Gastrocnemius medialis (tissue), 4 donors: ENCODE measurements at regions not wholly inside any gene's neighbourhood (a gene's known extent, or its start where the extent isn't known, plus 50 kb on each side); places are given as distances from the start of the nearest gene placed in this dataset.

Source experiments
- ATAC-seq, 2 donors: fragments of 150-250 bp; one replicate each; pipeline ENCODE4 v1.9.1; 2016
- DNase-seq, 2 donors: peaks; one replicate each; pipeline ENCODE4 v3.0.0-alpha.2; 2019
- H3K27ac ChIP-seq, 4 donors: fragments of 200-600 bp; sonication (generic); 1 replicate in 1 of 4; 2 replicates in 3 of 4; pipeline ENCODE4 v1.5.1; 2016 to 2018; ENCODE audit warnings: mild to moderate bottlenecking in 2 of 4, moderate library complexity in 1 of 4
- H3K27me3 ChIP-seq, 3 donors: fragments of 200-600 bp; sonication (generic) in 2 of 3; 1 replicate in 1 of 3; 2 replicates in 2 of 3; pipeline versions ENCODE4 v1.5.1 to v1.6.0; 2016 to 2019; ENCODE audit warnings: mild to moderate bottlenecking in 1 of 3, moderate library complexity in 1 of 3
- H3K36me3 ChIP-seq, 2 donors: fragments of 200-600 bp; sonication (generic) in 1 of 2; one replicate each; pipeline ENCODE4 v1.5.1; 2017 to 2018
- H3K4me1 ChIP-seq, 2 donors: fragments of 200-600 bp; sonication (generic) in 1 of 2; one replicate each; pipeline ENCODE4 v1.5.1; 2016 to 2017; ENCODE audit warnings: mild to moderate bottlenecking in 2 of 2
- H3K4me3 ChIP-seq, 4 donors: fragments of 200-600 bp; sonication (generic) in 3 of 4; 1 replicate in 1 of 4; 2 replicates in 3 of 4; pipeline ENCODE4 v1.5.1; 2016 to 2019; ENCODE audit warnings: mild to moderate bottlenecking in 2 of 4
- H3K9me3 ChIP-seq, 3 donors: fragments of 200-600 bp; sonication (generic) in 2 of 3; 1 replicate in 1 of 3; 2 replicates in 2 of 3; pipeline ENCODE4 v1.5.1; 2016 to 2019
- POLR2A ChIP-seq, 2 donors: fragments of 450-650 bp; IDR thresholded peaks; one replicate each; pipeline ENCODE4 v1.6.1; 2017; ENCODE audit warnings: antibody characterized with exemption in 2 of 2, mild to moderate bottlenecking in 2 of 2, moderate library complexity in 2 of 2
- in situ Hi-C, 4 donors: fragments of 200-750 bp; cut with MboI; loops; one replicate each; pipeline versions ENCODE4 v1.15.0 to v1.8.0; 2017; ENCODE audit warnings: low sequenced_read_pairs in 4 of 4
- intact Hi-C: fragments of 100-400 bp; cut with DNase I; formaldehyde crosslinking; loops from one replicate; pipeline ENCODE4 v1.15.1; 2023; ENCODE audit warnings: low total_unique reads
- TF ChIP-seq, protein P1 (sequence below), 5 experiments: fragments of 450-650 bp in 3 of 5; fragments of 200-600 bp in 2 of 5; sonication (generic) in 2 of 5; IDR thresholded peaks in 4 of 5; conservative IDR thresholded peaks in 1 of 5; 1 replicate in 4 of 5; 2 replicates in 1 of 5; pipeline ENCODE4 v1.5.1; 2016 to 2019; ENCODE audit warnings: antibody characterized with exemption in 5 of 5, mild to moderate bottlenecking in 3 of 5, moderate library complexity in 3 of 5

DNA sequence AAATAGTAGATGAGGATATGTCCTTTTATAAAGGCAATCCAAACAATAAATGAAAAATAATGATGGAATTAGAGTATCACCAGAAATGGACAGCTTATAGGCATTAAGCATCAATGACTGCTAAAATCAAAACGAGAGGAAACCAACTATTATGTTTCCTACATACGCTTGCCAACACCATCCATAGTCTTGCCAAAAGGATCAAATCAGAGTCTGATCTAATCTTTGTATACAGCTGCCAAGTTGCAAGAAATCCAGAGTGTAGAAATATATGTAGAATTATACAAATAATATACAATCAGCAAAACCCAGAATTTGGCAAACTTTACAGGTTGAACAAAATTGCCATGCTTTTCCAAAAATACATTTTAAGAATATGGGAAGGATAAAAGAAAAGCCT is 1661.6 kb downstream of the SLITRK1 start:
- no peaks in the 10 kb centered on the region for H3K9me3 ChIP-seq
- H3K27me3 ChIP-seq: no peaks in the 10 kb centered on the region
- DNase-seq: no peak
- TF ChIP-seq POLR2A (IDR thresholded peaks at IDR 0.05): no peak
- TF ChIP-seq, protein P1, sequence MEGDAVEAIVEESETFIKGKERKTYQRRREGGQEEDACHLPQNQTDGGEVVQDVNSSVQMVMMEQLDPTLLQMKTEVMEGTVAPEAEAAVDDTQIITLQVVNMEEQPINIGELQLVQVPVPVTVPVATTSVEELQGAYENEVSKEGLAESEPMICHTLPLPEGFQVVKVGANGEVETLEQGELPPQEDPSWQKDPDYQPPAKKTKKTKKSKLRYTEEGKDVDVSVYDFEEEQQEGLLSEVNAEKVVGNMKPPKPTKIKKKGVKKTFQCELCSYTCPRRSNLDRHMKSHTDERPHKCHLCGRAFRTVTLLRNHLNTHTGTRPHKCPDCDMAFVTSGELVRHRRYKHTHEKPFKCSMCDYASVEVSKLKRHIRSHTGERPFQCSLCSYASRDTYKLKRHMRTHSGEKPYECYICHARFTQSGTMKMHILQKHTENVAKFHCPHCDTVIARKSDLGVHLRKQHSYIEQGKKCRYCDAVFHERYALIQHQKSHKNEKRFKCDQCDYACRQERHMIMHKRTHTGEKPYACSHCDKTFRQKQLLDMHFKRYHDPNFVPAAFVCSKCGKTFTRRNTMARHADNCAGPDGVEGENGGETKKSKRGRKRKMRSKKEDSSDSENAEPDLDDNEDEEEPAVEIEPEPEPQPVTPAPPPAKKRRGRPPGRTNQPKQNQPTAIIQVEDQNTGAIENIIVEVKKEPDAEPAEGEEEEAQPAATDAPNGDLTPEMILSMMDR (IDR thresholded peaks at IDR 0.05 in 4 of 5, conservative IDR thresholded peaks at IDR 0.05 in 1 of 5): no peak
- H3K4me1 ChIP-seq: no peaks in the 10 kb centered on the region
- no peak overlapping the region for H3K27ac ChIP-seq
- intact Hi-C loops (no loop called here), in situ Hi-C loops (no loop called here)
- ATAC-seq: no peak
- H3K4me3 ChIP-seq: no peak overlapping the region
- no peaks in the 10 kb centered on the region for H3K36me3 ChIP-seq

DNA sequence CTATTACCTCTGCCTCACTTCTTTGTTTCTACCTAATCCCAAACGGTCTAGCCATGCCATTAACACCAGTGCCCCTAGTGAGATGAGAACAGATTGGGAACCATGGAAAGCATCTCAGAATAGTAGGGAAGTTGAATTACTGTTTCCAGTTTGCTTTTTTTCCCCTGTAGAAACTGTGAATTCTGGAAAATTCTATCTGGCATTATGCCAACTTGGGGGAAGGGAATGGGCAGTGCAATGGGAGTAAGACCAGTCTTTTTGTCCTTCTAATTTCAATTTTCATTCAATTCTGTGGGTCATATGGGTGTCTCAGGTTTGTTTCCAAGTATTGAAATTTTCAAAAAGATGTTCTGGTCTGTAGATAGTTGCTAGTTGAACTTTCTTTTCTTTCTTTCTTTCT is 1666.1 kb downstream of the SLITRK1 start:
- Histone ChIP-seq H3K27me3 (no peaks in the 10 kb centered on the region), H3K4me3 (no peak overlapping the region), H3K36me3 (no peaks in the 10 kb centered on the region), H3K9me3 (peaks cover 0 to 4% (median 0%) of the 10 kb centered on the region in 3 donors), H3K27ac (no peak overlapping the region), H3K4me1 (no peaks in the 10 kb centered on the region)
- ATAC-seq (no peak), DNase-seq (no peak)
- intact Hi-C loops (no loop called here), in situ Hi-C loops (no loop called here)
- TF ChIP-seq POLR2A (IDR thresholded peaks at IDR 0.05): no peak
- TF ChIP-seq, protein P1 (IDR thresholded peaks at IDR 0.05 in 4 of 5, conservative IDR thresholded peaks at IDR 0.05 in 1 of 5): no peak

DNA sequence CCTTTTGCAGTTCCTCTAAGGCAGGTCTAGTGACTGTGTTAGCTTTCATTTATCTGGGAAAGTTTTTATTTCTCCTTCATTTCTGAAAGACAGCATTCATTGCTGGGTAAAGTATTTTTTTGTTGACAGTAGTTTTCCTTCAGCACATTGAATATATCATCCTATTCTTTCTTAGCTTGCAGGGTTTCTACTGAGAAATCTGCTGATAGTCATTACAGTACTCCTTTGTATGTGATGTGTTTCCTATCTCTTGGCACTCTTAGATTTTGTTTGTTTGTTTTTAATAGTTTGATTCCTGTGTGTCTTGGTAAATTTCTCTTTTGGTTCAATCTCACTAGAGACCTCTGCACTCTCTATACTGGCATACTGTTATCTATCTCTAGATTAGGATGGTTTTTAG is 1667.9 kb downstream of the SLITRK1 start:
- intact Hi-C loops (no loop called here), in situ Hi-C loops (no loop called here)
- H3K27ac ChIP-seq: no peak overlapping the region
- no peak for TF ChIP-seq POLR2A (IDR thresholded peaks at IDR 0.05)
- TF ChIP-seq, protein P1 (IDR thresholded peaks at IDR 0.05 in 4 of 5, conservative IDR thresholded peaks at IDR 0.05 in 1 of 5): no peak
- no peaks in the 10 kb centered on the region for H3K36me3 ChIP-seq
- H3K4me3 ChIP-seq: no peak overlapping the region
- H3K9me3 ChIP-seq: peaks cover 0 to 4% (median 0%) of the 10 kb centered on the region in 3 donors
- DNase-seq (no peak), ATAC-seq (no peak)
- H3K4me1 ChIP-seq: no peaks in the 10 kb centered on the region
- H3K27me3 ChIP-seq: no peaks in the 10 kb centered on the region

DNA sequence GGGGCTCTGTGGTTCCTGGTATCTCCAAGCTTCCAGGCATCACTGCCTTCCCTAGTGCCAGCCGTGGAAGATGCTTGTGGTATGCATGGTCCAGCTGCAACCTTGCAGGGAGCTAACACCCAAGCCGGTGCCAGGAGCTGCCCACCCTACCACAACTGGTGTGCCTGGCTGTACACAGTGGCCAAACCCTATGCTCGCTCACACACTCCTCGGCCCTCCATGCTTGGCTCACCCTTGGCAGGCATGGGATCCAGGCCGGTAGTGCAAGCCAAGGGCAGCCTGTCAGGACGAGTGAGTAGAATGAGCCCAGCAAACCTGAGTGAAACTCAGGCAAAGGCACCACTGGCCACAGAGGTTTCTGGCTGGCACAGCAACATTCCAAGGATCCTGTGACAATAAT is 1676.0 kb downstream of the SLITRK1 start:
- ATAC-seq (no peak), DNase-seq (no peak)
- Histone ChIP-seq H3K27ac (no peak overlapping the region), H3K36me3 (no peaks in the 10 kb centered on the region), H3K27me3 (no peaks in the 10 kb centered on the region), H3K9me3 (no peaks in the 10 kb centered on the region), H3K4me3 (no peak overlapping the region), H3K4me1 (no peaks in the 10 kb centered on the region)
- intact Hi-C loops: no loop called here
- in situ Hi-C loops: no loop called here
- TF ChIP-seq, protein P1 (IDR thresholded peaks at IDR 0.05 in 4 of 5, conservative IDR thresholded peaks at IDR 0.05 in 1 of 5): no peak
- TF ChIP-seq POLR2A (IDR thresholded peaks at IDR 0.05): no peak

- Histone ChIP-seq H3K27ac (no peak overlapping the region), H3K4me3 (no peak overlapping the region), H3K9me3 (no peaks in the 10 kb centered on the region), H3K4me1 (no peaks in the 10 kb centered on the region), H3K36me3 (no peaks in the 10 kb centered on the region), H3K27me3 (no peaks in the 10 kb centered on the region)
- ATAC-seq (no peak), DNase-seq (no peak)
- TF ChIP-seq POLR2A (IDR thresholded peaks at IDR 0.05): no peak
- TF ChIP-seq, protein P1 (IDR thresholded peaks at IDR 0.05 in 4 of 5, conservative IDR thresholded peaks at IDR 0.05 in 1 of 5): no peak
- intact Hi-C loops (no loop called here), in situ Hi-C loops (no loop called here)
These were observed 1679.9 kb downstream of the SLITRK1 start for GRCh38 chr13:82202398-82202797.
